ENCODE measurements at regions not wholly inside any gene's neighbourhood (a gene's known extent, or its start where the extent isn't known, plus 50 kb on each side); places are given as distances from the start of the nearest gene placed in this dataset.
"Not testable (repeated sequence)": the region's sequence is repeated elsewhere in the genome, so short reads cannot be mapped to it uniquely, and the experiment has no call there.

GRCh38 chr9:104195142-104195541 lies 101.0 kb downstream of the SMC2 start:
- H3K36me3 ChIP-seq (ENCODE audit: insufficient read depth, low read length); H3K9ac ChIP-seq (ENCODE audit: low read depth, low read length); H3K4me1 ChIP-seq (ENCODE audit: insufficient read depth, low read length); H3K9me3 ChIP-seq (ENCODE audit: control insufficient read depth, insufficient read depth, low read length): not testable (repeated sequence)

- H3K4me1 ChIP-seq (ENCODE audit: insufficient read depth, low read length): no peaks in the 10 kb centered on the region
- no peaks in the 10 kb centered on the region for H3K36me3 ChIP-seq (ENCODE audit: insufficient read depth, low read length)
These were observed 106.4 kb downstream of the SMC2 start for GRCh38 chr9:104200456-104200994.

GRCh38 chr9:104206766-104207165 lies 112.7 kb downstream of the SMC2 start:
- no peaks in the 10 kb centered on the region for H3K36me3 ChIP-seq (ENCODE audit: insufficient read depth, low read length)
- no peaks in the 10 kb centered on the region for H3K9me3 ChIP-seq (ENCODE audit: control insufficient read depth, insufficient read depth, low read length)
- H3K4me1 ChIP-seq (ENCODE audit: insufficient read depth, low read length): no peaks in the 10 kb centered on the region
- H3K9ac ChIP-seq (ENCODE audit: low read depth, low read length): no peak overlapping the region

More at GRCh38 chr9:104200456-104200994, 106.4 kb downstream of the SMC2 start:
- no peak overlapping the region for H3K9ac ChIP-seq (ENCODE audit: low read depth, low read length)
- H3K9me3 ChIP-seq (ENCODE audit: control insufficient read depth, insufficient read depth, low read length): peaks cover 2% of the 10 kb centered on the region; the same call in 1 of the 2 replicates

GRCh38 chr9:104209387-104209786 lies 115.3 kb downstream of the SMC2 start:
- Histone ChIP-seq H3K36me3 (ENCODE audit: insufficient read depth, low read length) (no peaks in the 10 kb centered on the region), H3K4me1 (ENCODE audit: insufficient read depth, low read length) (no peaks in the 10 kb centered on the region), H3K9ac (ENCODE audit: low read depth, low read length) (no peak overlapping the region), H3K9me3 (ENCODE audit: control insufficient read depth, insufficient read depth, low read length) (no peaks in the 10 kb centered on the region)

GRCh38 chr9:104227108-104227507 lies 133.0 kb downstream of the SMC2 start:
- no peaks in the 10 kb centered on the region for H3K9me3 ChIP-seq (ENCODE audit: control insufficient read depth, insufficient read depth, low read length)
- no peaks in the 10 kb centered on the region for H3K36me3 ChIP-seq (ENCODE audit: insufficient read depth, low read length)
- H3K9ac ChIP-seq (ENCODE audit: low read depth, low read length): no peak overlapping the region
- no peaks in the 10 kb centered on the region for H3K4me1 ChIP-seq (ENCODE audit: insufficient read depth, low read length)

GRCh38 chr9:104232781-104233341 lies 138.8 kb downstream of the SMC2 start:
- Histone ChIP-seq H3K9me3 (ENCODE audit: control insufficient read depth, insufficient read depth, low read length) (peaks cover 6% of the 10 kb centered on the region), H3K4me1 (ENCODE audit: insufficient read depth, low read length) (no peaks in the 10 kb centered on the region), H3K9ac (ENCODE audit: low read depth, low read length) (no peak overlapping the region), H3K36me3 (ENCODE audit: insufficient read depth, low read length) (no peaks in the 10 kb centered on the region)

GRCh38 chr9:104233366-104233765 lies 139.3 kb downstream of the SMC2 start:
- H3K9me3 ChIP-seq (ENCODE audit: control insufficient read depth, insufficient read depth, low read length): peaks cover 6% of the 10 kb centered on the region
- no peaks in the 10 kb centered on the region for H3K4me1 ChIP-seq (ENCODE audit: insufficient read depth, low read length)
- no peaks in the 10 kb centered on the region for H3K36me3 ChIP-seq (ENCODE audit: insufficient read depth, low read length)
- no peak overlapping the region for H3K9ac ChIP-seq (ENCODE audit: low read depth, low read length)

GRCh38 chr9:104234632-104235337 lies 140.7 kb downstream of the SMC2 start:
- not testable (repeated sequence) for H3K4me1 ChIP-seq (ENCODE audit: insufficient read depth, low read length); H3K36me3 ChIP-seq (ENCODE audit: insufficient read depth, low read length); H3K9ac ChIP-seq (ENCODE audit: low read depth, low read length); H3K9me3 ChIP-seq (ENCODE audit: control insufficient read depth, insufficient read depth, low read length)

GRCh38 chr9:104235347-104236120 lies 141.4 kb downstream of the SMC2 start:
- H3K4me1 ChIP-seq (ENCODE audit: insufficient read depth, low read length); H3K36me3 ChIP-seq (ENCODE audit: insufficient read depth, low read length); H3K9ac ChIP-seq (ENCODE audit: low read depth, low read length); H3K9me3 ChIP-seq (ENCODE audit: control insufficient read depth, insufficient read depth, low read length): not testable (repeated sequence)

GRCh38 chr9:104238668-104239067 lies 144.6 kb downstream of the SMC2 start:
- no peak overlapping the region for H3K9ac ChIP-seq (ENCODE audit: low read depth, low read length)
- no peaks in the 10 kb centered on the region for H3K36me3 ChIP-seq (ENCODE audit: insufficient read depth, low read length)
- H3K9me3 ChIP-seq (ENCODE audit: control insufficient read depth, insufficient read depth, low read length): peaks cover 6% of the 10 kb centered on the region

GRCh38 chr9:104240890-104241289 lies 146.8 kb downstream of the SMC2 start:
- Histone ChIP-seq H3K4me1 (ENCODE audit: insufficient read depth, low read length) (no peaks in the 10 kb centered on the region), H3K9me3 (ENCODE audit: control insufficient read depth, insufficient read depth, low read length) (peaks cover 6% of the 10 kb centered on the region), H3K9ac (ENCODE audit: low read depth, low read length) (no peak overlapping the region), H3K36me3 (ENCODE audit: insufficient read depth, low read length) (no peaks in the 10 kb centered on the region)

More at GRCh38 chr9:104238668-104239067, 144.6 kb downstream of the SMC2 start:
- H3K4me1 ChIP-seq (ENCODE audit: insufficient read depth, low read length): no peaks in the 10 kb centered on the region

- no peaks in the 10 kb centered on the region for H3K36me3 ChIP-seq (ENCODE audit: insufficient read depth, low read length)
- no peaks in the 10 kb centered on the region for H3K4me1 ChIP-seq (ENCODE audit: insufficient read depth, low read length)
- H3K9me3 ChIP-seq (ENCODE audit: control insufficient read depth, insufficient read depth, low read length): no peaks in the 10 kb centered on the region
- no peak overlapping the region for H3K9ac ChIP-seq (ENCODE audit: low read depth, low read length)
These were observed 151.8 kb downstream of the SMC2 start for GRCh38 chr9:104245925-104246324.

- Histone ChIP-seq H3K36me3 (ENCODE audit: insufficient read depth, low read length) (no peaks in the 10 kb centered on the region), H3K9me3 (ENCODE audit: control insufficient read depth, insufficient read depth, low read length) (0 out of 2 replicates have a peak, but pooled peaks cover 2% of the 10 kb centered on the region), H3K4me1 (ENCODE audit: insufficient read depth, low read length) (no peaks in the 10 kb centered on the region), H3K9ac (ENCODE audit: low read depth, low read length) (no peak overlapping the region)
These were observed 153.9 kb downstream of the SMC2 start for GRCh38 chr9:104247899-104248460.

- Histone ChIP-seq H3K9ac (ENCODE audit: low read depth, low read length) (no peak overlapping the region), H3K9me3 (ENCODE audit: control insufficient read depth, insufficient read depth, low read length) (peaks cover 6% of the 10 kb centered on the region; the same call in 1 of the 2 replicates), H3K36me3 (ENCODE audit: insufficient read depth, low read length) (no peaks in the 10 kb centered on the region), H3K4me1 (ENCODE audit: insufficient read depth, low read length) (peaks cover 22% of the 10 kb centered on the region; the same call in 1 of the 2 replicates)
These were observed 162.1 kb downstream of the SMC2 start for GRCh38 chr9:104256031-104256695.
